ENCODE measurements at regions not wholly inside any gene's neighbourhood (a gene's known extent, or its start where the extent isn't known, plus 50 kb on each side); places are given as distances from the start of the nearest gene placed in this dataset.

DNA sequence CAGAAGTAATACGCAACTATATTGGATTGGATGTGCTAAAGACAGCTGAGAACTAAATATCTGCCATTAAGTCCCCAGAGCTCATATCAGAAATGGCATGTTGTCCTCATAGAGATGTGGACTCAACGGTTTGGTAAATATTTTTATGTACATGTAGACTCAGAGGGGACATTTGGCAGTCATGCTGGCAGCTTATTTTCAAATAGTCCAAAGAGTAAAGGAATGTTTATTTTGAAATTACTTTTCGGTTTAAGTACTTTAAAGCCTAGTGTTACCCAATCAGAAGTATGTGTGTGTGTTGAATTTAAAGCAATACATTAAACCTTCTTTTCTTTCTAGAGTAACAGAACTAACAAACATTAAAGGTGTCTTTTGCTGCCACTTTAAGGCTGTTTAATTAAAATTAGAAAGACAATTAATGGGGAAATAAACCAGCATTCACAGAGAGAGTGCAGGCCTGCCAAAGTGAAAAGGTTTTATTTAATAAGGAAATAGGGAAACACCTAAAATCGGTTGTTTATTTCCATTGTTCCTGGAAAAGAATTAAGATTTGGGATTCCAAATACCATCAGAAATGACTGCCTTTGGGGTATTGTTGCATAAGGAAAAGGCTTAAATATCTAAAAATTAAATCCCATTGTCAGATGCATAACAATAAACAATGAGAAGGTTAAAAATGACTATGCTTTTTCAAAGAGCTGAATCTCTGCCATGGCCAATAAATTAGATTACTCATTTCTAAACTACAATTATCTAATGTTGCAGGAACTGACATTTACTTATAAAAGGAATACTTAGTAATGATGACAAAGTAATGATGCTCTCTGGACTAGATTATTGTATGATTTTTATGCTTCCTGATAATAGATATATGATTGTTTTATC, 113.4 kb upstream of the AHR start (continued):
- TF ChIP-seq TOPORS (CRISPR knock-in tag; IDR thresholded peaks at IDR 0.05) (no peak), ZNF556 (CRISPR knock-in tag; IDR thresholded peaks at IDR 0.05; ENCODE audit: borderline replicate concordance) (no peak), E2F1 (CRISPR knock-in tag; IDR thresholded peaks at IDR 0.05) (no peak), TRIM22 (IDR thresholded peaks at IDR 0.05) (no peak), PRMT3 (CRISPR knock-in tag; IDR thresholded peaks at IDR 0.05; ENCODE audit: borderline replicate concordance, low read depth) (no peak), MAFG (CRISPR knock-in tag; IDR thresholded peaks at IDR 0.05) (no peak), NFKBIZ (CRISPR knock-in tag; IDR thresholded peaks at IDR 0.05) (no peak), ZNF512B (CRISPR knock-in tag; IDR thresholded peaks at IDR 0.05; ENCODE audit: borderline replicate concordance) (no peak), ERF (CRISPR knock-in tag; IDR thresholded peaks at IDR 0.05) (peak; percentile 69; the same call in 1 of the 2 replicates), REPIN1 (CRISPR knock-in tag; IDR thresholded peaks at IDR 0.05; ENCODE audit: borderline replicate concordance, low read depth) (peak; percentile 39; the same call in 1 of the 2 replicates), ZNF761 (CRISPR knock-in tag; conservative IDR thresholded peaks at IDR 0.05) (0 out of 2 replicates have a peak, but pooled peaks have one; percentile 37), ZNF619 (CRISPR knock-in tag; IDR thresholded peaks at IDR 0.05) (no peak)
- TF ChIP-seq, protein P1, sequence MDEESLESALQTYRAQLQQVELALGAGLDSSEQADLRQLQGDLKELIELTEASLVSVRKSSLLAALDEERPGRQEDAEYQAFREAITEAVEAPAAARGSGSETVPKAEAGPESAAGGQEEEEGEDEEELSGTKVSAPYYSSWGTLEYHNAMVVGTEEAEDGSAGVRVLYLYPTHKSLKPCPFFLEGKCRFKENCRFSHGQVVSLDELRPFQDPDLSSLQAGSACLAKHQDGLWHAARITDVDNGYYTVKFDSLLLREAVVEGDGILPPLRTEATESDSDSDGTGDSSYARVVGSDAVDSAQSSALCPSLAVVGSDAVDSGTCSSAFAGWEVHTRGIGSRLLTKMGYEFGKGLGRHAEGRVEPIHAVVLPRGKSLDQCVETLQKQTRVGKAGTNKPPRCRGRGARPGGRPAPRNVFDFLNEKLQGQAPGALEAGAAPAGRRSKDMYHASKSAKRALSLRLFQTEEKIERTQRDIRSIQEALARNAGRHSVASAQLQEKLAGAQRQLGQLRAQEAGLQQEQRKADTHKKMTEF (CRISPR knock-in tag; IDR thresholded peaks at IDR 0.05), result peak; percentile 90
- TF ChIP-seq, protein P2, sequence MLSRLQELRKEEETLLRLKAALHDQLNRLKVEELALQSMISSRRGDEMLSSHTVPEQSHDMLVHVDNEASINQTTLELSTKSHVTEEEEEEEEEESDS (CRISPR knock-in tag; IDR thresholded peaks at IDR 0.05; ENCODE audit: borderline replicate concordance), result no peak
- TF ChIP-seq, protein P3, sequence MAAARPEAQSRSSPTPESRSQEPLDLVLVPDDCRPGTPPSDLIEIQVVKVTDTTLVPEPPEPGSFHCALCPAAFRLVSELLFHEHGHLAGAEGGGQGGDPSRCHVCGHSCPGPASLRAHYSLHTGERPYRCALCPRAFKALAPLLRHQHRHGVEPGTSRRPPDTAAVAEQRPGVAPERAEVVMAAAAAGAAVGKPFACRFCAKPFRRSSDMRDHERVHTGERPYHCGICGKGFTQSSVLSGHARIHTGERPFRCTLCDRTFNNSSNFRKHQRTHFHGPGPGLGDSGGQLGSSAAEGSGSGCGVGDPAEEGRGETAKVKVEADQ (CRISPR knock-in tag; IDR thresholded peaks at IDR 0.05; ENCODE audit: borderline replicate concordance), result no peak
- TF ChIP-seq, protein P4, sequence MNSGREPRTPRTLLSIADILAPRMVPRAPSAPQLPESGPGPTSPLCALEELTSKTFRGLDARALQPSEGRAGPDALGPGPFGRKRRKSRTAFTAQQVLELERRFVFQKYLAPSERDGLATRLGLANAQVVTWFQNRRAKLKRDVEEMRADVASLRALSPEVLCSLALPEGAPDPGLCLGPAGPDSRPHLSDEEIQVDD (CRISPR knock-in tag; IDR thresholded peaks at IDR 0.05; ENCODE audit: borderline replicate concordance), result no peak
- TF ChIP-seq, protein P5, sequence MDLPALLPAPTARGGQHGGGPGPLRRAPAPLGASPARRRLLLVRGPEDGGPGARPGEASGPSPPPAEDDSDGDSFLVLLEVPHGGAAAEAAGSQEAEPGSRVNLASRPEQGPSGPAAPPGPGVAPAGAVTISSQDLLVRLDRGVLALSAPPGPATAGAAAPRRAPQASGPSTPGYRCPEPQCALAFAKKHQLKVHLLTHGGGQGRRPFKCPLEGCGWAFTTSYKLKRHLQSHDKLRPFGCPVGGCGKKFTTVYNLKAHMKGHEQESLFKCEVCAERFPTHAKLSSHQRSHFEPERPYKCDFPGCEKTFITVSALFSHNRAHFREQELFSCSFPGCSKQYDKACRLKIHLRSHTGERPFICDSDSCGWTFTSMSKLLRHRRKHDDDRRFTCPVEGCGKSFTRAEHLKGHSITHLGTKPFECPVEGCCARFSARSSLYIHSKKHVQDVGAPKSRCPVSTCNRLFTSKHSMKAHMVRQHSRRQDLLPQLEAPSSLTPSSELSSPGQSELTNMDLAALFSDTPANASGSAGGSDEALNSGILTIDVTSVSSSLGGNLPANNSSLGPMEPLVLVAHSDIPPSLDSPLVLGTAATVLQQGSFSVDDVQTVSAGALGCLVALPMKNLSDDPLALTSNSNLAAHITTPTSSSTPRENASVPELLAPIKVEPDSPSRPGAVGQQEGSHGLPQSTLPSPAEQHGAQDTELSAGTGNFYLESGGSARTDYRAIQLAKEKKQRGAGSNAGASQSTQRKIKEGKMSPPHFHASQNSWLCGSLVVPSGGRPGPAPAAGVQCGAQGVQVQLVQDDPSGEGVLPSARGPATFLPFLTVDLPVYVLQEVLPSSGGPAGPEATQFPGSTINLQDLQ (CRISPR knock-in tag; IDR thresholded peaks at IDR 0.05), result no peak

All from HepG2 (cell line).